EH (cell line): ENCODE measurements at regions not wholly inside any gene's neighbourhood (a gene's known extent, or its start where the extent isn't known, plus 50 kb on each side); places are given as distances from the start of the nearest gene placed in this dataset.

Experiments used
- DNase-seq: peaks from one replicate; pipeline ENCODE4 v3.0.0-alpha.2; 2015; ENCODE audit warnings: low read depth

- peak; percentile 51 for DNase-seq
Observed at GRCh38 chr6:17226786-17227233, 54.4 kb upstream of the RBM24 start.

- DNase-seq, result no peak
Observed at GRCh38 chr6:17227403-17227802, 53.8 kb upstream of the RBM24 start.
